Upper lobe of left lung (tissue), 6 donors: ENCODE measurements at regions not wholly inside any gene's neighbourhood (a gene's known extent, or its start where the extent isn't known, plus 50 kb on each side); places are given as distances from the start of the nearest gene placed in this dataset.

ENCODE experiments used
- ATAC-seq, 2 donors: fragments of 200-7000 bp; cut with Tn5 transposase; one replicate each; pipeline ENCODE4 v1.9.1; 2022; ENCODE audit warnings: mild to moderate bottlenecking in 2 of 2, moderate library complexity in 2 of 2; ENCODE audit not compliant: low FRiP score in 2 of 2
- DNase-seq, 2 donors: peaks; one replicate each; pipeline ENCODE4 v3.0.0-alpha.2; 2019 to 2020
- H3K27ac ChIP-seq, 4 donors: fragments of 200-600 bp; sonication (generic); one replicate each; pipeline ENCODE4 v1.5.1; 2016 to 2019
- H3K27me3 ChIP-seq, 4 donors: fragments of 200-600 bp; sonication (generic); one replicate each; pipeline ENCODE4 v1.5.1; 2017 to 2019
- H3K36me3 ChIP-seq, 4 donors: fragments of 200-600 bp; sonication (generic); one replicate each; pipeline ENCODE4 v1.5.1; 2016 to 2019
- H3K4me1 ChIP-seq, 4 donors: fragments of 200-600 bp; sonication (generic); one replicate each; pipeline ENCODE4 v1.5.1; 2018 to 2019
- H3K4me3 ChIP-seq, 4 donors: fragments of 200-600 bp; sonication (generic); one replicate each; pipeline ENCODE4 v1.5.1; 2017 to 2019; ENCODE audit warnings: mild to moderate bottlenecking in 2 of 4, moderate library complexity in 1 of 4
- H3K9me3 ChIP-seq, 4 donors: fragments of 200-600 bp; sonication (generic); one replicate each; pipeline ENCODE4 v1.5.1; 2018 to 2019
- EP300 ChIP-seq, 4 donors: sonication (generic); formaldehyde crosslinking; IDR thresholded peaks; one replicate each; pipeline ENCODE4 v1.5.1; 2017; ENCODE audit warnings: antibody characterized with exemption in 4 of 4, control low read depth in 2 of 4
- POLR2A ChIP-seq, 4 donors: fragments of 450-650 bp; IDR thresholded peaks; one replicate each; pipeline ENCODE4 v1.5.1; 2016 to 2017; ENCODE audit warnings: antibody characterized with exemption in 4 of 4, mild to moderate bottlenecking in 2 of 4
- POLR2AphosphoS5 ChIP-seq, 2 donors: sonication (generic); formaldehyde crosslinking; IDR thresholded peaks; one replicate each; pipeline ENCODE4 v1.5.1; 2017; ENCODE audit warnings: antibody characterized with exemption in 2 of 2
- whole genome bisulfite sequencing, 2 donors: methylation state at CpG; one replicate each; pipeline ENCODE4 v1.1.5; 2017 to 2018; 5-methylcytosine and 5-hydroxymethylcytosine counted together
- TF ChIP-seq, protein P1 (sequence below), 6 experiments: fragments of 450-650 bp in 4 of 6; fragments of 200-600 bp in 2 of 6; sonication (generic) in 2 of 6; IDR thresholded peaks; one replicate each; pipeline ENCODE4 v1.5.1; 2016 to 2019; ENCODE audit warnings: antibody characterized with exemption in 6 of 6
- donor health status: DM: no; HTN: no; CAD: no; lungs with moderate emphysema.
- donor health status: DM: no; HTN: yes; CAD: no; lungs with severe emphysema.

- Histone ChIP-seq H3K27me3 (no peaks in the 10 kb centered on the region), H3K36me3 (no peaks in the 10 kb centered on the region), H3K9me3 (peaks cover 0 to 19% (median 10%) of the 10 kb centered on the region in 4 donors), H3K4me3 (no peak overlapping the region), H3K27ac (no peak overlapping the region), H3K4me1 (no peaks in the 10 kb centered on the region)
- no peak for DNase-seq
- no peak for ATAC-seq
- TF ChIP-seq POLR2AphosphoS5 (IDR thresholded peaks at IDR 0.05): no peak
- TF ChIP-seq POLR2A (IDR thresholded peaks at IDR 0.05): no peak
- no peak for TF ChIP-seq EP300 (IDR thresholded peaks at IDR 0.05)
- TF ChIP-seq, protein P1, sequence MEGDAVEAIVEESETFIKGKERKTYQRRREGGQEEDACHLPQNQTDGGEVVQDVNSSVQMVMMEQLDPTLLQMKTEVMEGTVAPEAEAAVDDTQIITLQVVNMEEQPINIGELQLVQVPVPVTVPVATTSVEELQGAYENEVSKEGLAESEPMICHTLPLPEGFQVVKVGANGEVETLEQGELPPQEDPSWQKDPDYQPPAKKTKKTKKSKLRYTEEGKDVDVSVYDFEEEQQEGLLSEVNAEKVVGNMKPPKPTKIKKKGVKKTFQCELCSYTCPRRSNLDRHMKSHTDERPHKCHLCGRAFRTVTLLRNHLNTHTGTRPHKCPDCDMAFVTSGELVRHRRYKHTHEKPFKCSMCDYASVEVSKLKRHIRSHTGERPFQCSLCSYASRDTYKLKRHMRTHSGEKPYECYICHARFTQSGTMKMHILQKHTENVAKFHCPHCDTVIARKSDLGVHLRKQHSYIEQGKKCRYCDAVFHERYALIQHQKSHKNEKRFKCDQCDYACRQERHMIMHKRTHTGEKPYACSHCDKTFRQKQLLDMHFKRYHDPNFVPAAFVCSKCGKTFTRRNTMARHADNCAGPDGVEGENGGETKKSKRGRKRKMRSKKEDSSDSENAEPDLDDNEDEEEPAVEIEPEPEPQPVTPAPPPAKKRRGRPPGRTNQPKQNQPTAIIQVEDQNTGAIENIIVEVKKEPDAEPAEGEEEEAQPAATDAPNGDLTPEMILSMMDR (IDR thresholded peaks at IDR 0.05): no peak
Observed at GRCh38 chr2:31703253-31703652, 122.5 kb upstream of the SRD5A2 start.

DNA sequence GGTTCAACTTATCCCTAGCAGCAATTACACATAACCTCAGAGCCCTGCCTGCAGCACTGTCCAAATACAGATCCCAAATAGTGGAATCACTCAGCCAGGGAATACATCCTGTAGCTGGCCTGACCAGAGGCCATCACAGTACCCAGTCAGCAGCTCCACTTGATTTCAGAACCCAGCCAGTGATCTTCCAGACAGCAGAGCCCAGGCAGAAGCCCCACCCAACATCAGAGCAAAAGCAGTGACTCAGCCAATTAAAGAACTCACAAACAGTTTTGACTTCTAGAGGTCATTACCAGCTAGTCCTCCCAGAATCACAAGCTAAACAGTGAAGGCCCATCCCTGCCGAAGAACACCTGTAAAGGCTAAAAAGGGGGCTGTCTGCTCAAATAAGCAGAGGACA is 118.0 kb upstream of the SRD5A2 start:
- H3K4me1 ChIP-seq: no peaks in the 10 kb centered on the region
- DNase-seq (no peak), ATAC-seq (no peak)
- WGBS, 2 donors: 90 to 93% methylated on average over 1 of the region's 1 CpG
- H3K4me3 ChIP-seq: no peak overlapping the region
- no peaks in the 10 kb centered on the region for H3K27me3 ChIP-seq
- H3K9me3 ChIP-seq: peaks cover 6 to 60% (median 33%) of the 10 kb centered on the region in 4 donors
- TF ChIP-seq, protein P1 (IDR thresholded peaks at IDR 0.05): no peak
- no peak for TF ChIP-seq EP300 (IDR thresholded peaks at IDR 0.05)
- no peak for TF ChIP-seq POLR2A (IDR thresholded peaks at IDR 0.05)
- no peak for TF ChIP-seq POLR2AphosphoS5 (IDR thresholded peaks at IDR 0.05)
- no peak overlapping the region for H3K27ac ChIP-seq
- H3K36me3 ChIP-seq: no peaks in the 10 kb centered on the region

- Histone ChIP-seq H3K9me3 (peaks cover 18 to 86% (median 52%) of the 10 kb centered on the region in 4 donors), H3K27me3 (no peaks in the 10 kb centered on the region), H3K4me1 (no peaks in the 10 kb centered on the region), H3K4me3 (no peak overlapping the region), H3K27ac (no peak overlapping the region), H3K36me3 (no peaks in the 10 kb centered on the region)
- ATAC-seq: no peak
- WGBS, 2 donors: 81 to 88% methylated on average over 1 of the region's 1 CpG
- TF ChIP-seq, protein P1 (IDR thresholded peaks at IDR 0.05): no peak
- TF ChIP-seq POLR2AphosphoS5 (IDR thresholded peaks at IDR 0.05) (no peak), POLR2A (IDR thresholded peaks at IDR 0.05) (no peak), EP300 (IDR thresholded peaks at IDR 0.05) (no peak)
- DNase-seq: no peak
Observed at GRCh38 chr2:31696068-31696467, 115.3 kb upstream of the SRD5A2 start.

DNA sequence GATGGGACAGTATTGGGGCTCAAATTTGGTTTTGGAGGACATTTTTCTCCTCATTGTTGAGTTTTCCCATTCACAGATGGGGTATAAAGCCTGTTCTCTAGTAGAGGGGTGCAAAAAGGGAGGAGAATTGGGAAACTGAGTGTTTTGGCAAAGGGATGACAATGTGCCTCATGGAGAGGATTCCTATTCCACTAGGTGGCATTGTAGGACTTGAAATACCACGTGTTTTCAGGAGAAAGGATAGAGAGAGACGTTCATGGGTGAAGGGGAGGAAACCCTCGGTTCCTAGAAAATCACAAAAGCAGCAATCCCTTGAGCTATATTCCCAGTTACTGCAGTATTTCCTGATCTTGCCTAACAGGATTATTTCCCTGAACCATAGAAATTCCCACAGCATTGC is 113.7 kb upstream of the SRD5A2 start:
- WGBS, 2 donors: 50 to 53% methylated on average over 3 of the region's 3 CpGs
- Histone ChIP-seq H3K4me3 (no peak overlapping the region), H3K4me1 (no peaks in the 10 kb centered on the region), H3K27me3 (no peaks in the 10 kb centered on the region), H3K9me3 (peaks cover 18 to 90% (median 52%) of the 10 kb centered on the region in 4 donors), H3K36me3 (no peaks in the 10 kb centered on the region), H3K27ac (no peak overlapping the region)
- TF ChIP-seq POLR2A (IDR thresholded peaks at IDR 0.05) (no peak), POLR2AphosphoS5 (IDR thresholded peaks at IDR 0.05) (no peak)
- DNase-seq (no peak), ATAC-seq (no peak)

- ATAC-seq (peak in 1 of 2 donors; percentile 34), DNase-seq (no peak)
- TF ChIP-seq EP300 (IDR thresholded peaks at IDR 0.05): no peak
- TF ChIP-seq POLR2AphosphoS5 (IDR thresholded peaks at IDR 0.05): no peak
- TF ChIP-seq POLR2A (IDR thresholded peaks at IDR 0.05): no peak
- TF ChIP-seq, protein P1 (IDR thresholded peaks at IDR 0.05): no peak
- no peaks in the 10 kb centered on the region for H3K27me3 ChIP-seq
- H3K27ac ChIP-seq: no peak overlapping the region
- H3K4me1 ChIP-seq: no peaks in the 10 kb centered on the region
- H3K9me3 ChIP-seq: peaks cover 18 to 90% (median 50%) of the 10 kb centered on the region in 4 donors
- no peak overlapping the region for H3K4me3 ChIP-seq
- 83 to 87% methylated on average over 3 of the region's 3 CpGs for WGBS, 2 donors
- H3K36me3 ChIP-seq: no peaks in the 10 kb centered on the region
Observed at GRCh38 chr2:31693882-31694281, 113.1 kb upstream of the SRD5A2 start.
